K562 (cell line): ENCODE measurements at regions not wholly inside any gene's neighbourhood (a gene's known extent, or its start where the extent isn't known, plus 50 kb on each side); places are given as distances from the start of the nearest gene placed in this dataset.

Experiments
- ATAC-seq: fragments of 200-7000 bp; cut with Tn5 transposase; 3 replicates; pipeline ENCODE4 v1.9.1; 2020; ENCODE audit warnings: moderate library complexity
- BruUV-seq: library from RNA; stranded (reverse); fragments of 400-500 nt; replicated peaks from 2 replicates; lab custom pipeline; 2021; lab: Mats Ljungman, UMichigan
- CTCF ChIA-PET: fragments of 300-600 bp; formaldehyde crosslinking; extraction: SDS; loops from one replicate; lab custom pipeline; 2021; ENCODE audit warnings: low intra/inter-chr PET ratio; lab: Yijun Ruan, JAX
- POLR2A ChIA-PET: fragments of 300-600, 350-650 bp; sonication (Branson Sonifier 250); formaldehyde crosslinking; extraction: SDS; loops from one replicate; lab custom pipeline; 2021; ENCODE audit warnings: antibody characterized with exemption, inconsistent platforms; lab: Yijun Ruan, JAX
- DNase-seq, 4 experiments: peaks; one replicate each; pipeline versions ENCODE4 v3.0.0 to v3.0.0-alpha.2; 2011 to 2018; ENCODE audit warnings: low spot score in 3 of 4, mixed read lengths in 3 of 4; ENCODE audit errors: extremely low read depth in 1 of 4
- FAIRE-seq: peaks from 2 replicates; lab custom pipeline; 2011; peaks lifted over from hg19 to GRCh38; lab: Jason Lieb, UNC
- H2AFZ ChIP-seq: 2 replicates; pipeline ENCODE4 v1.6.0; 2011; ENCODE audit warnings: low read depth, low read length, control low read depth, inconsistent platforms
- H3K27ac ChIP-seq: fragments of 200-600 bp; 3 replicates; pipeline ENCODE4 v1.8.0; 2011; ENCODE audit warnings: low read depth, mild to moderate bottlenecking, control low read depth, inconsistent platforms, low read length, moderate library complexity, mixed read lengths; ENCODE audit errors: extremely low read depth
- H3K27me3 ChIP-seq, 2 experiments: fragments of 300-600 bp in 1 of 2; 2 replicates in 1 of 2; 3 replicates in 1 of 2; pipeline versions ENCODE4 v1.6.0 to v1.8.0; 2011; ENCODE audit warnings: inconsistent platforms in 2 of 2, low read length in 2 of 2, mild to moderate bottlenecking in 1 of 2, mixed read lengths in 1 of 2, moderate library complexity in 1 of 2; ENCODE audit not compliant: control insufficient read depth in 2 of 2, insufficient read depth in 2 of 2
- H3K36me3 ChIP-seq: fragments of 300-600 bp; 3 replicates; pipeline ENCODE4 v1.8.0; 2011; ENCODE audit warnings: mild to moderate bottlenecking, low read length, inconsistent platforms; ENCODE audit not compliant: control insufficient read depth, insufficient read depth
- H3K4me1 ChIP-seq, 2 experiments: fragments of 200-600 bp in 1 of 2; replicated peaks in 1 of 2; 2 replicates in 1 of 2; 3 replicates in 1 of 2; pipeline versions ENCODE4 v1.5.1 to v1.8.0; 2011; ENCODE audit warnings: inconsistent platforms in 2 of 2, low read length in 2 of 2, mild to moderate bottlenecking in 1 of 2, mixed read lengths in 1 of 2, moderate library complexity in 1 of 2; ENCODE audit not compliant: control insufficient read depth in 2 of 2, insufficient read depth in 2 of 2
- H3K4me2 ChIP-seq: 2 replicates; pipeline ENCODE4 v1.6.1; 2011; ENCODE audit warnings: low read length, control low read depth, inconsistent platforms, mixed read lengths; ENCODE audit not compliant: insufficient read depth
- H3K4me3 ChIP-seq: fragments of 200-600 bp; sonication (generic), shearing (Covaris generic); 2 replicates; pipeline ENCODE4 v1.5.1; 2016; ENCODE audit warnings: control low read depth, inconsistent platforms
- H3K79me2 ChIP-seq: fragments of 200-600 bp; 3 replicates; pipeline ENCODE4 v1.8.0; 2011; ENCODE audit warnings: low read length, inconsistent platforms; ENCODE audit not compliant: control insufficient read depth, insufficient read depth
- H3K9ac ChIP-seq, 2 experiments: 2 replicates each; pipeline versions ENCODE4 v1.6.0 to v1.6.1; 2011; ENCODE audit warnings: low read depth in 2 of 2, low read length in 2 of 2, control low read depth in 1 of 2, inconsistent platforms in 1 of 2, mild to moderate bottlenecking in 1 of 2, mixed read lengths in 1 of 2; ENCODE audit not compliant: insufficient read depth in 1 of 2
- H3K9me1 ChIP-seq: one replicate; pipeline ENCODE4 v1.6.0; 2011; ENCODE audit warnings: inconsistent platforms, mild to moderate bottlenecking, low read length, moderate library complexity; ENCODE audit not compliant: control insufficient read depth, insufficient read depth
- H3K9me3 ChIP-seq: replicated peaks from 2 replicates; pipeline ENCODE4 v1.5.1; 2011; ENCODE audit warnings: low read depth, low read length, inconsistent platforms; ENCODE audit not compliant: control insufficient read depth, insufficient read depth
- H4K20me1 ChIP-seq: replicated peaks from 2 replicates; pipeline ENCODE4 v1.6.1; 2011; ENCODE audit warnings: low read length, inconsistent platforms, mixed read lengths; ENCODE audit not compliant: control insufficient read depth, insufficient read depth
- BMI1 ChIP-seq: fragments of 150-350 bp; IDR thresholded peaks from 2 replicates; pipeline ENCODE4 v1.6.1; 2014; ENCODE audit warnings: low read length
- CBX1 ChIP-seq: sonication (generic); IDR thresholded peaks from 2 replicates; pipeline ENCODE4 v1.6.1; 2016; ENCODE audit warnings: antibody characterized with exemption, low read depth, mild to moderate bottlenecking
- CREB1 ChIP-seq, 2 experiments: sonication (generic) in 1 of 2; formaldehyde crosslinking in 1 of 2; IDR thresholded peaks; 2 replicates each; pipeline versions ENCODE4 v1.6.1 to v1.8.0; 2012 to 2022; ENCODE audit warnings: inconsistent platforms in 1 of 2, mild to moderate bottlenecking in 1 of 2, missing genetic modification reagents in 1 of 2, moderate library complexity in 1 of 2
- CTCFL ChIP-seq: IDR thresholded peaks from 2 replicates; pipeline ENCODE4 v1.6.1; 2011; ENCODE audit warnings: borderline replicate concordance, low read depth, mild to moderate bottlenecking, moderate library complexity, low read length; ENCODE audit not compliant: insufficient read depth, poor library complexity, severe bottlenecking
- CUX1 ChIP-seq: fragments of 200-800 bp; sonication (Bioruptor generic); IDR thresholded peaks from 2 replicates; pipeline ENCODE4 v1.6.1; 2016; ENCODE audit warnings: missing genetic modification characterization, missing compliant biosample characterization
- ETV6 ChIP-seq, 3 experiments: fragments of 150-350 bp in 1 of 3; sonication (generic) in 1 of 3; formaldehyde crosslinking in 1 of 3; IDR thresholded peaks; 2 replicates each; pipeline versions ENCODE4 v1.6.1 to v1.8.0; 2014 to 2022; ENCODE audit warnings: borderline replicate concordance in 2 of 3, low read depth in 2 of 3, antibody characterized with exemption in 1 of 3, low read length in 1 of 3, mild to moderate bottlenecking in 1 of 3, missing genetic modification reagents in 1 of 3
- IRF2 ChIP-seq: sonication (generic); formaldehyde crosslinking; IDR thresholded peaks from 2 replicates; pipeline ENCODE4 v1.8.1; 2022; ENCODE audit warnings: mild to moderate bottlenecking, missing genetic modification reagents
- NFIX ChIP-seq: fragments of 250-450 bp; sonication (Bioruptor Pico); IDR thresholded peaks from 2 replicates; pipeline ENCODE4 v1.4.0; 2020; ENCODE audit warnings: low read depth, mild to moderate bottlenecking, moderate library complexity
- POLR2B ChIP-seq: fragments of 450-650 bp; IDR thresholded peaks from 2 replicates; pipeline ENCODE4 v1.6.1; 2018; ENCODE audit warnings: low read depth; ENCODE audit not compliant: partially characterized antibody
- SMARCA4 ChIP-seq: fragments of 450-650 bp; IDR thresholded peaks from 2 replicates; pipeline ENCODE4 v1.6.1; 2016
- ZBTB17 ChIP-seq: fragments of 450-650 bp; formaldehyde crosslinking; IDR thresholded peaks from 2 replicates; pipeline ENCODE4 v1.4.0; 2020; ENCODE audit warnings: mild to moderate bottlenecking
- ZFP30 ChIP-seq: fragments of 250-450 bp; sonication (Bioruptor Pico); IDR thresholded peaks from 2 replicates; pipeline ENCODE4 v1.8.0; 2022; ENCODE audit warnings: moderate library complexity, mild to moderate bottlenecking, inconsistent platforms, borderline replicate concordance
- WGBS: fragments of 100-300 bp; shearing (Covaris generic); methylation state at CpG from one replicate; pipeline ENCODE4 v1.1.6; 2016; ENCODE audit warnings: low coverage, mixed read lengths; ENCODE audit not compliant: insufficient coverage; ENCODE audit errors: missing lambda C conversion rate; 5-methylcytosine and 5-hydroxymethylcytosine counted together
- in situ Hi-C: fragments of 300-500 bp; cut with MboI; formaldehyde crosslinking; loops from 4 replicates; pipeline ENCODE4 v1.15.0; 2018; ENCODE audit warnings: inconsistent platforms, mixed read lengths
- intact Hi-C: fragments of 100-400 bp; cut with micrococcal nuclease; formaldehyde crosslinking; loops from 2 replicates; pipeline ENCODE4 v1.14.2; 2022
- TF ChIP-seq, protein P1 (sequence below), 2 experiments: IDR thresholded peaks; 2 replicates each; pipeline ENCODE4 v1.6.1; 2011; ENCODE audit warnings: borderline replicate concordance in 1 of 2, control low read depth in 1 of 2, low read depth in 1 of 2, low read length in 1 of 2, mild to moderate bottlenecking in 1 of 2, mixed read lengths in 1 of 2, moderate library complexity in 1 of 2; ENCODE audit not compliant: insufficient read depth in 1 of 2, insufficient read length in 1 of 2, poor library complexity in 1 of 2, severe bottlenecking in 1 of 2; ENCODE audit errors: extremely low read depth in 1 of 2

DNA sequence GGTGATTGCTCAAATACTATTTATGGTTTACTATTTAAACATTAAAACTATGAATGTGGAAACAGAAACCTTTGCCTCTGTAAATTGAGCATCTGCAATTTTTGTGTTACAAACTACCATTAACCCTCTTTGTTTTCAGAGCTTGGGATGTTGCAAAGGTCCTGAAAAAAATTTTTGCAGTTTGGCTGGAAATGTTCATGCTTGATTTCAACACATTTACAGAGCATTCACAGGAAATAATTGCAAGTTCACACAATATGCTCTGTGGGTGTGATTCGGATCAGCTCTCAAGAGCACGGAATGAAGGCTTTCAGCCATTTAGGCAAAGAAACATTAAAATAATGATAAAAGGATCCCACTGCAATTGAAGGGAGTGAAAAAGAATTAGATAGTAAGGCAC lies 232.9 kb downstream of the ATP23 start:
- CTCF ChIA-PET: no interaction called here
- DNase-seq (no peak), ATAC-seq (no peak), FAIRE-seq (no peak)
- Histone ChIP-seq H3K4me3 (no peak overlapping the region), H3K9me1 (no peaks in the 10 kb centered on the region), H3K36me3 (no peaks in the 10 kb centered on the region), H3K4me1 (no peaks in the 10 kb centered on the region), H4K20me1 (no peaks in the 10 kb centered on the region), H3K9ac (no peak overlapping the region), H3K27ac (no peak overlapping the region), H3K4me2 (no peak overlapping the region), H3K9me3 (no peaks in the 10 kb centered on the region), H2AFZ (no peak overlapping the region), H3K79me2 (no peaks in the 10 kb centered on the region), H3K27me3 (peaks cover 0 to 4% of the 10 kb centered on the region in 2 experiments; a peak in 1 of 5 replicates)
- no TSS peak for BruUV-seq
- in situ Hi-C loops (no loop called here), intact Hi-C loops (no loop called here)
- WGBS: 0% methylated on average over 2 of the region's 2 CpGs
- POLR2A ChIA-PET: no interaction called here
- TF ChIP-seq CREB1 (IDR thresholded peaks at IDR 0.05) (no peak), CREB1 (CRISPR knock-in tag; IDR thresholded peaks at IDR 0.05) (no peak), CUX1 (CRISPR knock-in tag) (no peak), SMARCA4 (no peak), ETV6 (IDR thresholded peaks at IDR 0.05; ENCODE audit: borderline replicate concordance in 1 of 2, low read depth in 2 of 2, low read length in 1 of 2) (no peak), ETV6 (CRISPR knock-in tag; IDR thresholded peaks at IDR 0.05; ENCODE audit: borderline replicate concordance) (no peak), BMI1 (no peak), POLR2B (no peak), IRF2 (CRISPR knock-in tag) (no peak), CTCFL (no peak), NFIX (CRISPR knock-in tag) (no peak), CBX1 (no peak), ZFP30 (CRISPR knock-in tag) (no peak), ZBTB17 (CRISPR knock-in tag) (no peak)
- TF ChIP-seq, protein P1, sequence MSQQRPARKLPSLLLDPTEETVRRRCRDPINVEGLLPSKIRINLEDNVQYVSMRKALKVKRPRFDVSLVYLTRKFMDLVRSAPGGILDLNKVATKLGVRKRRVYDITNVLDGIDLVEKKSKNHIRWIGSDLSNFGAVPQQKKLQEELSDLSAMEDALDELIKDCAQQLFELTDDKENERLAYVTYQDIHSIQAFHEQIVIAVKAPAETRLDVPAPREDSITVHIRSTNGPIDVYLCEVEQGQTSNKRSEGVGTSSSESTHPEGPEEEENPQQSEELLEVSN (IDR thresholded peaks at IDR 0.05; ENCODE audit: borderline replicate concordance in 1 of 2, extremely low read depth in 1 of 2, insufficient read depth in 1 of 2, insufficient read length in 1 of 2, low read depth in 1 of 2, low read length in 1 of 2, poor library complexity in 1 of 2, severe bottlenecking in 1 of 2): no peak
